Gastrocnemius medialis (tissue), 4 donors: ENCODE measurements at regions not wholly inside any gene's neighbourhood (a gene's known extent, or its start where the extent isn't known, plus 50 kb on each side); places are given as distances from the start of the nearest gene placed in this dataset.

ENCODE experiments used
- POLR2A ChIP-seq, 2 donors: fragments of 450-650 bp; IDR thresholded peaks; one replicate each; pipeline ENCODE4 v1.6.1; 2017; ENCODE audit warnings: antibody characterized with exemption in 2 of 2, mild to moderate bottlenecking in 2 of 2, moderate library complexity in 2 of 2
- TF ChIP-seq, protein P1 (sequence below), 5 experiments: fragments of 450-650 bp in 3 of 5; fragments of 200-600 bp in 2 of 5; sonication (generic) in 2 of 5; IDR thresholded peaks in 4 of 5; conservative IDR thresholded peaks in 1 of 5; 1 replicate in 4 of 5; 2 replicates in 1 of 5; pipeline ENCODE4 v1.5.1; 2016 to 2019; ENCODE audit warnings: antibody characterized with exemption in 5 of 5, mild to moderate bottlenecking in 3 of 5, moderate library complexity in 3 of 5

GRCh38 chr5:173385832-173386360 is 57.7 kb upstream of the STC2 start:
- no peak for TF ChIP-seq POLR2A (IDR thresholded peaks at IDR 0.05)
- TF ChIP-seq, protein P1, sequence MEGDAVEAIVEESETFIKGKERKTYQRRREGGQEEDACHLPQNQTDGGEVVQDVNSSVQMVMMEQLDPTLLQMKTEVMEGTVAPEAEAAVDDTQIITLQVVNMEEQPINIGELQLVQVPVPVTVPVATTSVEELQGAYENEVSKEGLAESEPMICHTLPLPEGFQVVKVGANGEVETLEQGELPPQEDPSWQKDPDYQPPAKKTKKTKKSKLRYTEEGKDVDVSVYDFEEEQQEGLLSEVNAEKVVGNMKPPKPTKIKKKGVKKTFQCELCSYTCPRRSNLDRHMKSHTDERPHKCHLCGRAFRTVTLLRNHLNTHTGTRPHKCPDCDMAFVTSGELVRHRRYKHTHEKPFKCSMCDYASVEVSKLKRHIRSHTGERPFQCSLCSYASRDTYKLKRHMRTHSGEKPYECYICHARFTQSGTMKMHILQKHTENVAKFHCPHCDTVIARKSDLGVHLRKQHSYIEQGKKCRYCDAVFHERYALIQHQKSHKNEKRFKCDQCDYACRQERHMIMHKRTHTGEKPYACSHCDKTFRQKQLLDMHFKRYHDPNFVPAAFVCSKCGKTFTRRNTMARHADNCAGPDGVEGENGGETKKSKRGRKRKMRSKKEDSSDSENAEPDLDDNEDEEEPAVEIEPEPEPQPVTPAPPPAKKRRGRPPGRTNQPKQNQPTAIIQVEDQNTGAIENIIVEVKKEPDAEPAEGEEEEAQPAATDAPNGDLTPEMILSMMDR (IDR thresholded peaks at IDR 0.05 in 4 of 5, conservative IDR thresholded peaks at IDR 0.05 in 1 of 5) = no peak
